BJ (cell line): ENCODE measurements at regions not wholly inside any gene's neighbourhood (a gene's known extent, or its start where the extent isn't known, plus 50 kb on each side); places are given as distances from the start of the nearest gene placed in this dataset.

Source experiments
- CTCF ChIA-PET: fragments of 350-600 bp; formaldehyde crosslinking; extraction: SDS; loops from one replicate; lab custom pipeline; 2021; ENCODE audit warnings: antibody characterized with exemption, inconsistent platforms; lab: Yijun Ruan, JAX
- POLR2A ChIA-PET: fragments of 300-600 bp; sonication (Branson Sonifier 250); formaldehyde crosslinking; extraction: SDS; loops from one replicate; lab custom pipeline; 2021; ENCODE audit warnings: antibody characterized with exemption; lab: Charles Lee
- DNase-seq: peaks from one replicate; pipeline ENCODE4 v3.0.0-alpha.2; 2011; ENCODE audit warnings: low read depth
- H3K27me3 ChIP-seq: 2 replicates; pipeline ENCODE4 v1.6.0; 2011; ENCODE audit warnings: low read length; ENCODE audit not compliant: control insufficient read depth, insufficient read depth
- H3K36me3 ChIP-seq: 2 replicates; pipeline ENCODE4 v1.5.1; 2011; ENCODE audit warnings: low read length; ENCODE audit not compliant: control insufficient read depth, insufficient read depth
- H3K4me3 ChIP-seq: 2 replicates; pipeline ENCODE4 v1.5.1; 2011; ENCODE audit warnings: low read depth, mild to moderate bottlenecking, control low read depth, low read length
- CTCF ChIP-seq: IDR thresholded peaks from 2 replicates; pipeline ENCODE4 v1.5.1; 2011; ENCODE audit warnings: low read depth, mild to moderate bottlenecking, control low read depth, inconsistent platforms, low read length, moderate library complexity; ENCODE audit not compliant: insufficient read depth

GRCh38 chr17:52233632-52234031 lies 75.1 kb upstream of the CA10 start:
- DNase-seq: no peak
- H3K36me3 ChIP-seq: no peaks in the 10 kb centered on the region
- TF ChIP-seq CTCF: no peak
- H3K27me3 ChIP-seq: no peaks in the 10 kb centered on the region
- ChIA-PET CTCF (no interaction called here), POLR2A (no interaction called here)
- no peak overlapping the region for H3K4me3 ChIP-seq

- CTCF ChIA-PET: no interaction called here
- DNase-seq: no peak
These were observed 74.7 kb upstream of the CA10 start for GRCh38 chr17:52233176-52233575.

GRCh38 chr17:52228823-52229222 lies 70.3 kb upstream of the CA10 start:
- no peak overlapping the region for H3K4me3 ChIP-seq
- no peaks in the 10 kb centered on the region for H3K36me3 ChIP-seq
- no peaks in the 10 kb centered on the region for H3K27me3 ChIP-seq
- POLR2A ChIA-PET: no interaction called here
- CTCF ChIA-PET: no interaction called here
- TF ChIP-seq CTCF: no peak
- DNase-seq: no peak

More at GRCh38 chr17:52233176-52233575, 74.7 kb upstream of the CA10 start:
- POLR2A ChIA-PET: no interaction called here
- H3K4me3 ChIP-seq: no peak overlapping the region
- no peaks in the 10 kb centered on the region for H3K27me3 ChIP-seq
- TF ChIP-seq CTCF: no peak
- no peaks in the 10 kb centered on the region for H3K36me3 ChIP-seq

GRCh38 chr17:52227926-52228325 lies 69.4 kb upstream of the CA10 start:
- Histone ChIP-seq H3K36me3 (no peaks in the 10 kb centered on the region), H3K27me3 (no peaks in the 10 kb centered on the region), H3K4me3 (no peak overlapping the region)
- ChIA-PET CTCF (no interaction called here), POLR2A (no interaction called here)
- no peak for DNase-seq
- TF ChIP-seq CTCF: no peak

GRCh38 chr17:52213451-52213850 lies 54.9 kb upstream of the CA10 start:
- CTCF ChIA-PET: no interaction called here
- DNase-seq: no peak
- Histone ChIP-seq H3K4me3 (no peak overlapping the region), H3K27me3 (no peaks in the 10 kb centered on the region), H3K36me3 (no peaks in the 10 kb centered on the region)
- POLR2A ChIA-PET: no interaction called here
- TF ChIP-seq CTCF: no peak
